HepG2 (cell line): ENCODE measurements at regions not wholly inside any gene's neighbourhood (a gene's known extent, or its start where the extent isn't known, plus 50 kb on each side); places are given as distances from the start of the nearest gene placed in this dataset.
A peak's percentile ranks its signal among the peaks of the same experiment; 100 is the strongest.

Source experiments
- FIP1L1 ChIP-seq: fragments of 200-400 bp; formaldehyde crosslinking; IDR thresholded peaks from 2 replicates; pipeline ENCODE4 v1.6.1; 2018; ENCODE audit warnings: low read depth, mild to moderate bottlenecking, low read length, moderate library complexity, borderline replicate concordance; ENCODE audit not compliant: insufficient read depth
- NR2F6 ChIP-seq, 2 experiments: IDR thresholded peaks; 2 replicates each; pipeline ENCODE4 v1.6.1; 2016; ENCODE audit warnings: antibody characterized with exemption in 1 of 2, mild to moderate bottlenecking in 1 of 2
- ZNF331 ChIP-seq: sonication (generic); formaldehyde crosslinking; IDR thresholded peaks from 2 replicates; pipeline ENCODE4 v1.4.0; 2020; ENCODE audit warnings: missing genetic modification reagents
- ZNF446 ChIP-seq: sonication (generic); formaldehyde crosslinking; IDR thresholded peaks from 2 replicates; pipeline ENCODE4 v1.5.0; 2020; ENCODE audit warnings: mild to moderate bottlenecking, missing genetic modification reagents
- ZNF782 ChIP-seq: sonication (generic); formaldehyde crosslinking; IDR thresholded peaks from 2 replicates; pipeline ENCODE4 v1.4.0; 2020; ENCODE audit warnings: missing genetic modification reagents, mild to moderate bottlenecking, borderline replicate concordance
- TF ChIP-seq, protein P1 (sequence below), 2 experiments: sonication (generic) in 1 of 2; formaldehyde crosslinking in 1 of 2; IDR thresholded peaks; 2 replicates each; pipeline versions ENCODE4 v1.6.1 to v1.9.0; 2014 to 2022; ENCODE audit warnings: antibody characterized with exemption in 1 of 2, borderline replicate concordance in 1 of 2, inconsistent platforms in 1 of 2, low read depth in 1 of 2, missing genetic modification reagents in 1 of 2
- TF ChIP-seq, protein P2 (sequence below): IDR thresholded peaks from 2 replicates; pipeline ENCODE4 v1.4.0; 2020; ENCODE audit warnings: mild to moderate bottlenecking, missing genetic modification reagents
- TF ChIP-seq, protein P3 (sequence below): sonication (generic); formaldehyde crosslinking; IDR thresholded peaks from 2 replicates; pipeline ENCODE4 v1.8.0; 2022; ENCODE audit warnings: missing genetic modification reagents, low read depth, mild to moderate bottlenecking, borderline replicate concordance

DNA sequence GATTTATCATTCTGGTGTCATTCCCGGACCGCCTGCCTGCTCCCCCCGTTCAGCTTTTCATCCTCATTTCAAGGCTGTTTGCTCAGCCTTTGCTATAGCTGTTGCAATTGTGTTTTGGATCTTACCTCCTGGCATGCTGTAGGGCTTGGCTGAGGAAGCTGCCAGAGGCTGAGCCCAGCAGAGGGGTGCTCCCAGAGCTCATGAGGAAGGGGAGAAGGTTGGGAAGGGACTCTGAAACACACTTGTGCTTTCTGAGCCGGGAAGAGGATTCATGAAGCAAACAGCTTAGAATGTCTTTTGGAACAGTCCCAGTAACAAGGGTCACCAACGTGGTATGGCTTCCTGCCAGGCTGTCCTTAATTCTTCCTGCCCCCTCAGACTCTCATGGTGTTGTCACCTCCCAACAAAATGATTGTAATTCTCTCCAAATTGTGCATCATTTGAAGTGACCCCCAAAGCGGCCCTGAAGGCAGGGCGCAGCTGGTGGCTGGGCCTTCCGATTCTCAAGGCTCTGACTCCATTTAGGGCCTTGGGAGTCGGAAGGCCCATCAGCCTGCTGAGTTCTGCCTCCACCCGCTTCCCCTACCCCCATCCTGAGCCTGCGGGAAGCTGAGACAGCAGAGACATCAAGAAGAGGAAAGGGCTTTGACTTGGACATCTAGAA is 111.9 kb upstream of the ARHGAP5 start (continued):
- TF ChIP-seq ZNF446 (CRISPR knock-in tag): no peak
- TF ChIP-seq ZNF331 (CRISPR knock-in tag): no peak
- TF ChIP-seq, protein P1, sequence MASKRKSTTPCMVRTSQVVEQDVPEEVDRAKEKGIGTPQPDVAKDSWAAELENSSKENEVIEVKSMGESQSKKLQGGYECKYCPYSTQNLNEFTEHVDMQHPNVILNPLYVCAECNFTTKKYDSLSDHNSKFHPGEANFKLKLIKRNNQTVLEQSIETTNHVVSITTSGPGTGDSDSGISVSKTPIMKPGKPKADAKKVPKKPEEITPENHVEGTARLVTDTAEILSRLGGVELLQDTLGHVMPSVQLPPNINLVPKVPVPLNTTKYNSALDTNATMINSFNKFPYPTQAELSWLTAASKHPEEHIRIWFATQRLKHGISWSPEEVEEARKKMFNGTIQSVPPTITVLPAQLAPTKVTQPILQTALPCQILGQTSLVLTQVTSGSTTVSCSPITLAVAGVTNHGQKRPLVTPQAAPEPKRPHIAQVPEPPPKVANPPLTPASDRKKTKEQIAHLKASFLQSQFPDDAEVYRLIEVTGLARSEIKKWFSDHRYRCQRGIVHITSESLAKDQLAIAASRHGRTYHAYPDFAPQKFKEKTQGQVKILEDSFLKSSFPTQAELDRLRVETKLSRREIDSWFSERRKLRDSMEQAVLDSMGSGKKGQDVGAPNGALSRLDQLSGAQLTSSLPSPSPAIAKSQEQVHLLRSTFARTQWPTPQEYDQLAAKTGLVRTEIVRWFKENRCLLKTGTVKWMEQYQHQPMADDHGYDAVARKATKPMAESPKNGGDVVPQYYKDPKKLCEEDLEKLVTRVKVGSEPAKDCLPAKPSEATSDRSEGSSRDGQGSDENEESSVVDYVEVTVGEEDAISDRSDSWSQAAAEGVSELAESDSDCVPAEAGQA (IDR thresholded peaks at IDR 0.05; ENCODE audit: low read depth): 0 out of 2 replicates have a peak, but pooled peaks have one; percentile 22
- TF ChIP-seq, protein P1 (CRISPR knock-in tag; IDR thresholded peaks at IDR 0.05; ENCODE audit: borderline replicate concordance): no peak
- TF ChIP-seq, protein P2, sequence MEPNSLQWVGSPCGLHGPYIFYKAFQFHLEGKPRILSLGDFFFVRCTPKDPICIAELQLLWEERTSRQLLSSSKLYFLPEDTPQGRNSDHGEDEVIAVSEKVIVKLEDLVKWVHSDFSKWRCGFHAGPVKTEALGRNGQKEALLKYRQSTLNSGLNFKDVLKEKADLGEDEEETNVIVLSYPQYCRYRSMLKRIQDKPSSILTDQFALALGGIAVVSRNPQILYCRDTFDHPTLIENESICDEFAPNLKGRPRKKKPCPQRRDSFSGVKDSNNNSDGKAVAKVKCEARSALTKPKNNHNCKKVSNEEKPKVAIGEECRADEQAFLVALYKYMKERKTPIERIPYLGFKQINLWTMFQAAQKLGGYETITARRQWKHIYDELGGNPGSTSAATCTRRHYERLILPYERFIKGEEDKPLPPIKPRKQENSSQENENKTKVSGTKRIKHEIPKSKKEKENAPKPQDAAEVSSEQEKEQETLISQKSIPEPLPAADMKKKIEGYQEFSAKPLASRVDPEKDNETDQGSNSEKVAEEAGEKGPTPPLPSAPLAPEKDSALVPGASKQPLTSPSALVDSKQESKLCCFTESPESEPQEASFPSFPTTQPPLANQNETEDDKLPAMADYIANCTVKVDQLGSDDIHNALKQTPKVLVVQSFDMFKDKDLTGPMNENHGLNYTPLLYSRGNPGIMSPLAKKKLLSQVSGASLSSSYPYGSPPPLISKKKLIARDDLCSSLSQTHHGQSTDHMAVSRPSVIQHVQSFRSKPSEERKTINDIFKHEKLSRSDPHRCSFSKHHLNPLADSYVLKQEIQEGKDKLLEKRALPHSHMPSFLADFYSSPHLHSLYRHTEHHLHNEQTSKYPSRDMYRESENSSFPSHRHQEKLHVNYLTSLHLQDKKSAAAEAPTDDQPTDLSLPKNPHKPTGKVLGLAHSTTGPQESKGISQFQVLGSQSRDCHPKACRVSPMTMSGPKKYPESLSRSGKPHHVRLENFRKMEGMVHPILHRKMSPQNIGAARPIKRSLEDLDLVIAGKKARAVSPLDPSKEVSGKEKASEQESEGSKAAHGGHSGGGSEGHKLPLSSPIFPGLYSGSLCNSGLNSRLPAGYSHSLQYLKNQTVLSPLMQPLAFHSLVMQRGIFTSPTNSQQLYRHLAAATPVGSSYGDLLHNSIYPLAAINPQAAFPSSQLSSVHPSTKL: peak; percentile 35; the same call in 1 of the 2 replicates
- TF ChIP-seq, protein P3, sequence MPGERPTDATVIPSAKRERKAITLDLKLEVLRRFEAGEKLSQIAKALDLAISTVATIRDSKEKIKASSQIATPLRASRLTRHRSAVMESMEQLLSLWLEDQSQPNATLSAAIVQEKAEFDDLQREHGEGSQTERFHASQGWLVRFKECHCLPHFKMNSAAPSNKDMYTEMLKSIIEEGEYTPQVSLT (CRISPR knock-in tag): no peak
- TF ChIP-seq ZNF782: 0 out of 2 replicates have a peak, but pooled peaks have one; percentile 25
- TF ChIP-seq NR2F6 (IDR thresholded peaks at IDR 0.05): no peak
- no peak for TF ChIP-seq NR2F6 (CRISPR knock-in tag; IDR thresholded peaks at IDR 0.05)
- no peak for TF ChIP-seq FIP1L1
- TF ChIP-seq, all 625 proteins: peak for 24
